ENCODE measurements at regions not wholly inside any gene's neighbourhood (a gene's known extent, or its start where the extent isn't known, plus 50 kb on each side); places are given as distances from the start of the nearest gene placed in this dataset.

DNA sequence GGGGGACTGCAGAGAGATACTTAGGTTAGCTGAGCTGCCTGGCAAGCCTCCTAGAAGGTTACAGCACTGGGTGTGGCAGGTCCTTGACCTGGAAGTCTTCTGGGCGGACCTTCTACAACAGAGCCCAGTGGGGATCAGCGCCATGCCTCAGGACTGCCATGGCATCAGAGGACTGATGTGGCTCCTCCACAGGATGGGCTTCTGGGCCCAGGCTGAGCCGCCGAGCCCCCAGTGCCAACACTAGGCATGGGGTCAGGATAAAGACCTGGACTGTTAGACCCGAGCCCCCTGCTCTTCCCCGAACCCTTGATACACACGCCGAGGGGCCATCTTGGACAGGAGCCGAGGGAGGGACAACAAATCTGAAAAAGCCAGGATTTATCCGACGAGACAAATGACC lies 64.0 kb upstream of the SOX21 start:
- H3K36me3 ChIP-seq (ENCODE audit: low read depth), result no peaks in the 10 kb centered on the region
- ATAC-seq (ENCODE audit: low read depth), result no peak

DNA sequence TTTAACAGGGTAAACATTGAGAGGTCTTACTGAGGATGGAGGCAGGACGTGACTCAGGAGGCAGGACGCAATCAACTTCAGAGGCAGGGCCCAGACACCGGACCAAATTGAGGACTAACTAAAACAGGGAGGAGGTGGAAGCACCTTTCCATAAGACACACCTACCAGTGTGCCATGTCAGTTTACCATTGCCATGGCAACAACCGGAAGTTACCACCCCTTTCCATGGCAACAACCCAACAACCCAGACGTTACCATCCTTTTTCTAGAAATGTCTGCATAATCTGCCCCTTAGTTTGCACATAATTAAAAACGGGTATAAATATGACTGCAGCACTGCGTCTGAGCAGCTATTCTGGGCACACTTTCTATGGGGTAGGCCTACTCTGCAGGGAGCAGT lies 53.5 kb upstream of the SOX21 start:
- Histone ChIP-seq H3K27ac (ENCODE audit: poor library complexity, severe bottlenecking) (no peak overlapping the region), H3K9me3 (ENCODE audit: severe bottlenecking) (no peaks in the 10 kb centered on the region), H3K4me3 (ENCODE audit: severe bottlenecking) (no peak overlapping the region), H3K36me3 (ENCODE audit: low read depth) (no peaks in the 10 kb centered on the region), H3K4me1 (ENCODE audit: insufficient read depth, poor library complexity, severe bottlenecking) (no peaks in the 10 kb centered on the region), H3K27me3 (ENCODE audit: insufficient read depth, poor library complexity, severe bottlenecking) (no peaks in the 10 kb centered on the region)
- TF ChIP-seq CTCF (IDR thresholded peaks at IDR 0.05; ENCODE audit: poor library complexity, severe bottlenecking), result no peak
- no peak for DNase-seq (ENCODE audit: low spot score)
- no peak for ATAC-seq (ENCODE audit: low read depth)

More for the DNA sequence above, 64.0 kb upstream of the SOX21 start:
- Histone ChIP-seq H3K27me3 (ENCODE audit: insufficient read depth, poor library complexity, severe bottlenecking) (no peaks in the 10 kb centered on the region), H3K4me1 (ENCODE audit: insufficient read depth, poor library complexity, severe bottlenecking) (no peaks in the 10 kb centered on the region), H3K27ac (ENCODE audit: poor library complexity, severe bottlenecking) (no peak overlapping the region), H3K9me3 (ENCODE audit: severe bottlenecking) (no peaks in the 10 kb centered on the region), H3K4me3 (ENCODE audit: severe bottlenecking) (no peak overlapping the region)
- TF ChIP-seq CTCF (IDR thresholded peaks at IDR 0.05; ENCODE audit: poor library complexity, severe bottlenecking), result no peak
- DNase-seq (ENCODE audit: low spot score), result no peak

DNA sequence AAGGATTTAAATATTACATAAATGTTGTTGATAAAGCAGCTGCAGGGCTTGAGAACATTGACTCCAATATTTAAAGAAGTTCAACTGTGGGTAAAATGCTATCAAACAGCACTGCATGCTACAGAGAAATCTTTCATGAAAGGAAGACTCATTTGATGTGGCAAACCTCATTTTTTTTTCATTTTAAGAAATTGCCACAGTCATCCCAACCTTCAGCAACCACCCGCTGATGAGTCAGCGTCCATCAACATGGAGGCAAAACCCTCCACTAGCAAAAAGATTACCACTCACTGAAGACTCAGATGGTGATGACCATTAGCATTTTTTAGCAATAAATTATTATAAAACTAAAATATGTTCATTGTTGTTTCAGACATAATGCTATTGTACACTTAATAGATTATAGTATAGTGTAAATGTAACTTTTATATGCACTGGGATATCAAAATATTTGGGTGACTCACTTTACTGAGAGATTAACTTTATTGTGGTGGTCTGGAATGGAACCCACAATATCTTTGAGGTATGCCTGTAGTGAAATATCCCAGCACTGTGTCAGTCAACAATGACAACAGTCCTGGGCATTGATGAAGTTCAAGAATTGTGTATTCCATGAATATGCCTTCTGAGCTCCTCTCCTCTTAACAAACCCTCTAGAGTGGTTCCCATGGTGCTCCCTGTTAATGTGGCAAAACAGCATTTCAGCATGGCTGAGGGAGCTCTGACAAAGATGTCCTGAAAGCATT lies 52.4 kb upstream of the SOX21 start:
- Histone ChIP-seq H3K9me3 (ENCODE audit: severe bottlenecking) (no peaks in the 10 kb centered on the region), H3K27me3 (ENCODE audit: insufficient read depth, poor library complexity, severe bottlenecking) (no peaks in the 10 kb centered on the region), H3K4me1 (ENCODE audit: insufficient read depth, poor library complexity, severe bottlenecking) (no peaks in the 10 kb centered on the region), H3K36me3 (ENCODE audit: low read depth) (no peaks in the 10 kb centered on the region), H3K27ac (ENCODE audit: poor library complexity, severe bottlenecking) (no peak overlapping the region), H3K4me3 (ENCODE audit: severe bottlenecking) (no peak overlapping the region)
- DNase-seq (ENCODE audit: low spot score) (no peak), ATAC-seq (ENCODE audit: low read depth) (no peak)
- no peak for TF ChIP-seq CTCF (IDR thresholded peaks at IDR 0.05; ENCODE audit: poor library complexity, severe bottlenecking)
